OCI-LY1 (cell line): ENCODE measurements at regions not wholly inside any gene's neighbourhood (a gene's known extent, or its start where the extent isn't known, plus 50 kb on each side); places are given as distances from the start of the nearest gene placed in this dataset.

Source experiments
- H2AFZ ChIP-seq: fragments of 200-600 bp; sonication (generic), shearing (Covaris generic); 2 replicates; pipeline ENCODE4 v1.6.0; 2014; ENCODE audit warnings: antibody characterized with exemption, mild to moderate bottlenecking, low read length
- H3F3A ChIP-seq: fragments of 200-600 bp; sonication (generic), shearing (Covaris generic); 2 replicates; pipeline ENCODE4 v1.6.0; 2014; ENCODE audit warnings: mild to moderate bottlenecking, antibody characterized with exemption, low read length, moderate library complexity; ENCODE audit not compliant: insufficient read depth
- H3K27ac ChIP-seq: fragments of 200-600 bp; sonication (generic); 2 replicates; pipeline ENCODE4 v1.5.1; 2014; ENCODE audit warnings: low read length, mixed run types, mild to moderate bottlenecking, low read depth; ENCODE audit not compliant: poor library complexity, severe bottlenecking
- H3K27me3 ChIP-seq: fragments of 200-600 bp; sonication (generic); 2 replicates; pipeline ENCODE4 v1.6.0; 2014; ENCODE audit warnings: antibody characterized with exemption, mild to moderate bottlenecking, low read length, moderate library complexity; ENCODE audit not compliant: insufficient read depth
- H3K36me3 ChIP-seq: fragments of 200-600 bp; sonication (generic); 2 replicates; pipeline ENCODE4 v1.6.1; 2014; ENCODE audit warnings: mild to moderate bottlenecking, antibody characterized with exemption, low read length, moderate library complexity, mixed read lengths; ENCODE audit not compliant: insufficient read depth
- H3K4me1 ChIP-seq: fragments of 200-600 bp; sonication (generic); 2 replicates; pipeline ENCODE4 v1.5.1; 2014; ENCODE audit warnings: mild to moderate bottlenecking, low read length, moderate library complexity; ENCODE audit not compliant: insufficient read depth, severe bottlenecking
- H3K4me2 ChIP-seq: fragments of 200-600 bp; sonication (generic), shearing (Covaris generic); 2 replicates; pipeline ENCODE4 v1.6.1; 2014; ENCODE audit warnings: low read length
- H3K4me3 ChIP-seq: fragments of 200-600 bp; sonication (generic); 2 replicates; pipeline ENCODE4 v1.5.1; 2014; ENCODE audit warnings: low read length, low read depth, mild to moderate bottlenecking, mixed read lengths; ENCODE audit not compliant: poor library complexity, severe bottlenecking
- H3K79me2 ChIP-seq: fragments of 200-600 bp; shearing (Covaris generic); 2 replicates; pipeline ENCODE4 v1.6.1; 2016; ENCODE audit warnings: mixed run types, low read length, mixed read lengths; ENCODE audit not compliant: insufficient read depth
- H3K9ac ChIP-seq: fragments of 200-600 bp; sonication (generic), shearing (Covaris generic); 2 replicates; pipeline ENCODE4 v1.6.1; 2014; ENCODE audit warnings: mild to moderate bottlenecking, low read length, mixed read lengths
- H3K9me2 ChIP-seq: fragments of 200-600 bp; sonication (generic), shearing (Covaris generic); 2 replicates; pipeline ENCODE4 v1.6.1; 2014; ENCODE audit warnings: low read depth, mild to moderate bottlenecking, low read length, mixed read lengths
- H3K9me3 ChIP-seq: fragments of 200-600 bp; shearing (Covaris generic); 2 replicates; pipeline ENCODE4 v1.6.1; 2014; ENCODE audit warnings: low read length, mixed read lengths
- H4K20me1 ChIP-seq: fragments of 200-600 bp; sonication (generic), shearing (Covaris generic); 2 replicates; pipeline ENCODE4 v1.6.0; 2016; ENCODE audit warnings: mild to moderate bottlenecking, low read length; ENCODE audit not compliant: insufficient read depth
- EZH2 ChIP-seq: fragments of 200-600 bp; sonication (generic), shearing (Covaris generic); IDR thresholded peaks from 2 replicates; pipeline ENCODE4 v1.8.0; 2017; ENCODE audit warnings: borderline replicate concordance, mixed run types, mild to moderate bottlenecking, antibody characterized with exemption, low read length, moderate library complexity, mixed read lengths
- TF ChIP-seq, protein P1 (sequence below): fragments of 200-600 bp; sonication (generic), shearing (Covaris generic); IDR thresholded peaks from 2 replicates; pipeline ENCODE4 v1.5.1; 2017; ENCODE audit warnings: mild to moderate bottlenecking, antibody characterized with exemption, low read length, moderate library complexity, mixed read lengths

GRCh38 chrX:104427693-104428092, 138.3 kb upstream of the IL1RAPL2 start:
- no peak overlapping the region for H3K4me3 ChIP-seq
- H3K36me3 ChIP-seq, result no peaks in the 10 kb centered on the region
- no peak overlapping the region for H3K9ac ChIP-seq
- H3K4me1 ChIP-seq, result no peaks in the 10 kb centered on the region
- H3K4me2 ChIP-seq, result no peak overlapping the region
- H4K20me1 ChIP-seq, result no peaks in the 10 kb centered on the region
- no peak overlapping the region for H3K27ac ChIP-seq
- H3K27me3 ChIP-seq, result no peaks in the 10 kb centered on the region
- no peaks in the 10 kb centered on the region for H3K79me2 ChIP-seq
- H3K9me3 ChIP-seq, result no peaks in the 10 kb centered on the region
- no peak for TF ChIP-seq EZH2
- TF ChIP-seq, protein P1, sequence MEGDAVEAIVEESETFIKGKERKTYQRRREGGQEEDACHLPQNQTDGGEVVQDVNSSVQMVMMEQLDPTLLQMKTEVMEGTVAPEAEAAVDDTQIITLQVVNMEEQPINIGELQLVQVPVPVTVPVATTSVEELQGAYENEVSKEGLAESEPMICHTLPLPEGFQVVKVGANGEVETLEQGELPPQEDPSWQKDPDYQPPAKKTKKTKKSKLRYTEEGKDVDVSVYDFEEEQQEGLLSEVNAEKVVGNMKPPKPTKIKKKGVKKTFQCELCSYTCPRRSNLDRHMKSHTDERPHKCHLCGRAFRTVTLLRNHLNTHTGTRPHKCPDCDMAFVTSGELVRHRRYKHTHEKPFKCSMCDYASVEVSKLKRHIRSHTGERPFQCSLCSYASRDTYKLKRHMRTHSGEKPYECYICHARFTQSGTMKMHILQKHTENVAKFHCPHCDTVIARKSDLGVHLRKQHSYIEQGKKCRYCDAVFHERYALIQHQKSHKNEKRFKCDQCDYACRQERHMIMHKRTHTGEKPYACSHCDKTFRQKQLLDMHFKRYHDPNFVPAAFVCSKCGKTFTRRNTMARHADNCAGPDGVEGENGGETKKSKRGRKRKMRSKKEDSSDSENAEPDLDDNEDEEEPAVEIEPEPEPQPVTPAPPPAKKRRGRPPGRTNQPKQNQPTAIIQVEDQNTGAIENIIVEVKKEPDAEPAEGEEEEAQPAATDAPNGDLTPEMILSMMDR, result no peak
- no peaks in the 10 kb centered on the region for H3F3A ChIP-seq
- H2AFZ ChIP-seq, result no peak overlapping the region
- no peaks in the 10 kb centered on the region for H3K9me2 ChIP-seq

DNA sequence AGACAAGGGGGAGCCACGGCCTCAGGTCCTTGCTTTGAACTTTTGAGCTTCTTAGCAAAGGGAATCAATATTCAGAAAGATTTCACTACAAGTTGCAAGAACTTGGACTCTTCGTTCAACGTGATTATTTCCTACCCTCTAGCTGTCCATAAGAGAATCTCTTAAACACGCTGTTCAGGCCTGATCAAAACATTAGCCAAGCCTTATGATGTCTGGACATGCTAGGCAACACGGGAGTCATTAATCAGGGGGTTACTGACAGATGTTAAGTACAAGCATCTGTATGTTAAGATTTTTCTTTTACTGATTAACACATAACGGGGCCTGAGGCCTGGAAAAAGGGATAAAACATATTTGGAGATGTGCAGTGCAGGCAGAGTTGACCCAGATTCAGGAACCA, 138.9 kb upstream of the IL1RAPL2 start:
- Histone ChIP-seq H3K9me3 (no peaks in the 10 kb centered on the region), H3K27me3 (no peaks in the 10 kb centered on the region), H2AFZ (no peak overlapping the region), H3K4me1 (no peaks in the 10 kb centered on the region), H3K9ac (no peak overlapping the region), H3K36me3 (no peaks in the 10 kb centered on the region), H3K4me3 (no peak overlapping the region), H3F3A (no peaks in the 10 kb centered on the region), H3K79me2 (no peaks in the 10 kb centered on the region), H3K4me2 (no peak overlapping the region), H3K9me2 (no peaks in the 10 kb centered on the region), H4K20me1 (no peaks in the 10 kb centered on the region), H3K27ac (no peak overlapping the region)
- TF ChIP-seq, protein P1, result no peak
- no peak for TF ChIP-seq EZH2

DNA sequence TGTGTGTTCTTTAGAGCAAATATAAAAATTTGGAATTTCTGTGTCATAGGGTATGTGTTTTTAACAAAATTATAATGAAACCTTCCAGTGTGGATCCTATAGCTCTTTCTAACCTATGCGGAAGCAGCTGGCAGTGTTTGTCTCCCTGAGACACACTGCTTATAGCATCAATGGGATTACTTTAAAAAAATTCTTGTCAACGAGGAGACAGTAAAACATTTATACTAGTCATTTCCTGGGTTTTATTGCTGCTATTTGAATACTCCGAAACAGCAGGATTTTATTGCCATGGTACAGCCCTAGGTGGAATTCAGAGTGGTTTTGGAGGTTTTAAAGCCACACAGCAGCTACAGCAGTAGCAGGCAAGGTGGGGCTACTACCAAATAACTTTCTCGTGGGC, 145.1 kb upstream of the IL1RAPL2 start:
- Histone ChIP-seq H3K79me2 (no peaks in the 10 kb centered on the region), H3K36me3 (no peaks in the 10 kb centered on the region), H3F3A (no peaks in the 10 kb centered on the region), H3K27me3 (no peaks in the 10 kb centered on the region), H3K4me1 (no peaks in the 10 kb centered on the region), H3K9ac (no peak overlapping the region), H3K4me2 (no peak overlapping the region), H3K27ac (no peak overlapping the region), H2AFZ (no peak overlapping the region), H3K9me2 (no peaks in the 10 kb centered on the region), H4K20me1 (no peaks in the 10 kb centered on the region), H3K9me3 (no peaks in the 10 kb centered on the region), H3K4me3 (no peak overlapping the region)
- TF ChIP-seq, protein P1, result no peak
- no peak for TF ChIP-seq EZH2
